Left kidney (tissue), 1 donor: ENCODE measurements at regions not wholly inside any gene's neighbourhood (a gene's known extent, or its start where the extent isn't known, plus 50 kb on each side); places are given as distances from the start of the nearest gene placed in this dataset.
A peak's percentile ranks its signal among the peaks of the same experiment; 100 is the strongest.

Experiments
- DNase-seq: peaks from one replicate; pipeline ENCODE4 v3.0.0-alpha.2; 2013

- no peak for DNase-seq
Measured at GRCh38 chr4:19146038-19146437, 1105.7 kb upstream of the SLIT2 start.

- no peak for DNase-seq
Measured at GRCh38 chr4:19135895-19136633, 1114.5 kb upstream of the LCORL start.

- no peak for DNase-seq
Measured at GRCh38 chr4:19134685-19135084, 1113.1 kb upstream of the LCORL start.

- DNase-seq, result no peak
Measured at GRCh38 chr4:19133315-19133714, 1111.8 kb upstream of the LCORL start.

- DNase-seq, result no peak
Measured at GRCh38 chr4:19130866-19131265, 1109.3 kb upstream of the LCORL start.

- DNase-seq, result no peak
Measured at GRCh38 chr4:19128176-19128575, 1106.6 kb upstream of the LCORL start.

- no peak for DNase-seq
Measured at GRCh38 chr4:19126903-19127302, 1105.3 kb upstream of the LCORL start.

- no peak for DNase-seq
Measured at GRCh38 chr4:19123681-19124080, 1102.1 kb upstream of the LCORL start.

- DNase-seq, result no peak
Measured at GRCh38 chr4:19119904-19120560, 1098.5 kb upstream of the LCORL start.

GRCh38 chr4:19117022-19117421, 1095.5 kb upstream of the LCORL start:
- DNase-seq, result no peak

- no peak for DNase-seq
Measured at GRCh38 chr4:19104176-19104575, 1082.6 kb upstream of the LCORL start.

GRCh38 chr4:19095491-19096046, 1074.0 kb upstream of the LCORL start:
- DNase-seq, result no peak

- DNase-seq, result no peak
Measured at GRCh38 chr4:19093951-19094350, 1072.4 kb upstream of the LCORL start.

- no peak for DNase-seq
Measured at GRCh38 chr4:19092797-19093196, 1071.2 kb upstream of the LCORL start.

GRCh38 chr4:19074036-19074435, 1052.5 kb upstream of the LCORL start:
- DNase-seq, result peak; percentile 25

- no peak for DNase-seq
Measured at GRCh38 chr4:19063662-19064061, 1042.1 kb upstream of the LCORL start.

- no peak for DNase-seq
Measured at GRCh38 chr4:19054916-19055315, 1033.4 kb upstream of the LCORL start.

- peak; percentile 20 for DNase-seq
Measured at GRCh38 chr4:19051831-19052230, 1030.3 kb upstream of the LCORL start.

- no peak for DNase-seq
Measured at GRCh38 chr4:19047279-19047880, 1025.8 kb upstream of the LCORL start.

GRCh38 chr4:19039816-19040215, 1018.3 kb upstream of the LCORL start:
- DNase-seq, result no peak

GRCh38 chr4:19038231-19038630, 1016.7 kb upstream of the LCORL start:
- no peak for DNase-seq

GRCh38 chr4:19033816-19034733, 1012.5 kb upstream of the LCORL start:
- DNase-seq, result no peak
